CD4-positive, alpha-beta T cell (primary cell): ENCODE measurements at regions not wholly inside any gene's neighbourhood (a gene's known extent, or its start where the extent isn't known, plus 50 kb on each side); places are given as distances from the start of the nearest gene placed in this dataset.
"Not testable (repeated sequence)": the region's sequence is repeated elsewhere in the genome, so short reads cannot be mapped to it uniquely, and the experiment has no call there.

Experiments
- ATAC-seq: fragments of 200-7000 bp; cut with Tn5 transposase; one replicate; pipeline ENCODE4 v1.10.0; 2022; ENCODE audit warnings: mild to moderate bottlenecking; ENCODE audit not compliant: poor library complexity
- CTCF ChIA-PET: fragments of 350-600 bp; sonication (Branson Sonifier 250); formaldehyde crosslinking; loops from one replicate; lab custom pipeline; 2021; ENCODE audit warnings: antibody characterized with exemption, inconsistent platforms; lab: Charles Lee
- POLR2A ChIA-PET: fragments of 350-600 bp; sonication (Branson Sonifier 250); formaldehyde crosslinking; loops from one replicate; lab custom pipeline; 2021; ENCODE audit warnings: antibody characterized with exemption, inconsistent platforms; lab: Charles Lee
- DNase-seq, 14 experiments: peaks; one replicate each; pipeline ENCODE4 v3.0.0-alpha.2; 2013 to 2020; ENCODE audit warnings: mixed read lengths in 2 of 14
- H3K27ac ChIP-seq, 2 donors: one replicate each; pipeline versions ENCODE4 v1.5.1 to v1.7.0; 2013; ENCODE audit warnings: low read length in 2 of 2, low read depth in 1 of 2, mild to moderate bottlenecking in 1 of 2
- H3K27me3 ChIP-seq, 2 experiments: 1 replicate in 1 of 2; 2 replicates in 1 of 2; pipeline versions ENCODE4 v1.6.1 to v1.7.0; 2013; ENCODE audit warnings: low read length in 2 of 2, control low read depth in 1 of 2, mild to moderate bottlenecking in 1 of 2, moderate library complexity in 1 of 2; ENCODE audit not compliant: insufficient read depth in 2 of 2, control insufficient read depth in 1 of 2
- H3K36me3 ChIP-seq: one replicate; pipeline ENCODE4 v1.6.1; 2013; ENCODE audit warnings: low read length, control low read depth; ENCODE audit not compliant: insufficient read depth
- H3K4me1 ChIP-seq: one replicate; pipeline ENCODE4 v1.6.1; 2013; ENCODE audit warnings: low read length, control low read depth; ENCODE audit not compliant: insufficient read depth
- H3K4me3 ChIP-seq: one replicate; pipeline ENCODE4 v1.5.1; 2013; ENCODE audit warnings: mild to moderate bottlenecking, low read length, moderate library complexity
- H3K9me3 ChIP-seq, 2 experiments: 1 replicate in 1 of 2; 2 replicates in 1 of 2; pipeline versions ENCODE4 v1.6.1 to v1.7.0; 2013; ENCODE audit warnings: low read length in 2 of 2, mild to moderate bottlenecking in 2 of 2, control low read depth in 1 of 2, moderate library complexity in 1 of 2; ENCODE audit not compliant: control insufficient read depth in 1 of 2, insufficient read depth in 1 of 2
- H3K27ac Mint-ChIP-seq: one replicate; pipeline ENCODE4 v1.8.0; 2020; ENCODE audit warnings: mixed read lengths
- H3K27me3 Mint-ChIP-seq: one replicate; pipeline ENCODE4 v1.8.0; 2021; ENCODE audit warnings: mixed read lengths
- H3K36me3 Mint-ChIP-seq: one replicate; pipeline ENCODE4 v1.8.0; 2021; ENCODE audit warnings: low read depth, mixed read lengths
- H3K4me1 Mint-ChIP-seq: one replicate; pipeline ENCODE4 v1.8.0; 2021; ENCODE audit warnings: low read depth, mixed read lengths
- H3K4me3 Mint-ChIP-seq: one replicate; pipeline ENCODE4 v1.8.0; 2020; ENCODE audit warnings: mild to moderate bottlenecking, mixed read lengths
- H3K9me3 Mint-ChIP-seq: one replicate; pipeline ENCODE4 v1.8.0; 2020; ENCODE audit warnings: mixed read lengths
- CTCF ChIP-seq: fragments of 200-600 bp; IDR thresholded peaks from one replicate; pipeline ENCODE4 v1.8.0; 2022; ENCODE audit warnings: antibody characterized with exemption, mild to moderate bottlenecking
- intact Hi-C, 2 experiments: fragments of 100-400 bp; cut with DNase I in 1 of 2; cut with micrococcal nuclease in 1 of 2; formaldehyde crosslinking; loops; one replicate each; pipeline versions ENCODE4 v1.15.1 to v1.9.0; 2023 to 2025; cut with DNase I, micrococcal nuclease

GRCh38 chrX:99988532-99988931 lies 421.5 kb downstream of the PCDH19 start:
- H3K9me3 Mint-ChIP-seq, intact Hi-C loops, H3K36me3 ChIP-seq, POLR2A ChIA-PET, H3K4me1 Mint-ChIP-seq, H3K9me3 ChIP-seq, H3K27me3 Mint-ChIP-seq, CTCF ChIA-PET, ATAC-seq, DNase-seq, H3K4me3 ChIP-seq, H3K27ac ChIP-seq, H3K27ac Mint-ChIP-seq, H3K27me3 ChIP-seq, H3K4me3 Mint-ChIP-seq, H3K36me3 Mint-ChIP-seq, H3K4me1 ChIP-seq: not testable (repeated sequence)

GRCh38 chrX:99973572-99974226 lies 436.4 kb downstream of the PCDH19 start:
- no peak for TF ChIP-seq CTCF
- Histone ChIP-seq H3K9me3 (no peaks in the 10 kb centered on the region), H3K4me1 (no peaks in the 10 kb centered on the region), H3K27ac (no peak overlapping the region), H3K27me3 (no peaks in the 10 kb centered on the region), H3K36me3 (no peaks in the 10 kb centered on the region), H3K4me3 (no peak overlapping the region)
- Mint-ChIP-seq H3K4me3 (no peak overlapping the region), H3K36me3 (no peaks in the 10 kb centered on the region), H3K9me3 (no peaks in the 10 kb centered on the region), H3K27ac (no peak overlapping the region), H3K4me1 (no peaks in the 10 kb centered on the region), H3K27me3 (no peaks in the 10 kb centered on the region)
- ATAC-seq (no peak), DNase-seq (no peak)
- intact Hi-C loops, result no loop called here
- ChIA-PET POLR2A (no interaction called here), CTCF (interaction anchor here (1.0 kb wide), 1 partner anchor 13 kb away, joined by 3 read pairs; no protein-coding TSS in a partner anchor)

- Histone ChIP-seq H3K27ac (no peak overlapping the region), H3K4me3 (no peak overlapping the region), H3K4me1 (no peaks in the 10 kb centered on the region), H3K9me3 (no peaks in the 10 kb centered on the region), H3K36me3 (no peaks in the 10 kb centered on the region), H3K27me3 (no peaks in the 10 kb centered on the region)
- ATAC-seq (no peak), DNase-seq (no peak)
- Mint-ChIP-seq H3K27me3 (no peaks in the 10 kb centered on the region), H3K9me3 (peaks cover 2% of the 10 kb centered on the region), H3K27ac (no peak overlapping the region), H3K4me1 (no peaks in the 10 kb centered on the region), H3K4me3 (no peak overlapping the region), H3K36me3 (no peaks in the 10 kb centered on the region)
- CTCF ChIA-PET, result no interaction called here
- intact Hi-C loops, result no loop called here
- TF ChIP-seq CTCF, result no peak
- POLR2A ChIA-PET, result no interaction called here
Observed at GRCh38 chrX:99939883-99940232, 470.2 kb downstream of the PCDH19 start.

GRCh38 chrX:99939206-99939882 lies 470.7 kb downstream of the PCDH19 start:
- intact Hi-C loops, H3K27me3 Mint-ChIP-seq, H3K36me3 Mint-ChIP-seq, H3K4me3 ChIP-seq, H3K4me1 ChIP-seq, POLR2A ChIA-PET, H3K27ac Mint-ChIP-seq, H3K9me3 ChIP-seq, DNase-seq, H3K27me3 ChIP-seq, H3K9me3 Mint-ChIP-seq, CTCF ChIA-PET, ATAC-seq, H3K27ac ChIP-seq, H3K36me3 ChIP-seq, H3K4me1 Mint-ChIP-seq, H3K4me3 Mint-ChIP-seq: not testable (repeated sequence)
